ENCODE measurements at regions not wholly inside any gene's neighbourhood (a gene's known extent, or its start where the extent isn't known, plus 50 kb on each side); places are given as distances from the start of the nearest gene placed in this dataset.
"Not testable (repeated sequence)": the region's sequence is repeated elsewhere in the genome, so short reads cannot be mapped to it uniquely, and the experiment has no call there.

GRCh38 chr2:16971722-16972234 lies 306.1 kb upstream of the CYRIA start:
- peak overlapping the region in 2 of 11 experiments; percentile 19 to 43; a peak in 1 of 22 replicates for H3K4me2 ChIP-seq
- H3K27me3 ChIP-seq = no peaks in the 10 kb centered on the region
- peaks cover 0 to 12% (median 0%) of the 10 kb centered on the region in 11 experiments; a peak in 1 of 22 replicates for H3K9me3 ChIP-seq (replicated peaks in 1 of 11)
- no peak overlapping the region for H3K4me3 ChIP-seq
- peak overlapping the region in 1 of 11 experiments; percentile 73; a peak in 2 of 22 replicates for H3K27ac ChIP-seq
- no peak for TF ChIP-seq Cebpa-rat (IDR thresholded peaks at IDR 0.05)
- no peaks in the 10 kb centered on the region for H4K20me1 ChIP-seq
- peaks cover 0 to 32% (median 0%) of the 10 kb centered on the region in 10 experiments; a peak in 4 of 20 replicates for H3K4me1 ChIP-seq
- H3K36me3 ChIP-seq = no peaks in the 10 kb centered on the region
- no peak overlapping the region for H3K9ac ChIP-seq

- peak overlapping the region in 2 of 11 experiments; percentile 19 to 43; a peak in 3 of 22 replicates for H3K4me2 ChIP-seq
- H3K9me3 ChIP-seq (replicated peaks in 1 of 11) = peaks cover 0 to 12% (median 0%) of the 10 kb centered on the region in 11 experiments; a peak in 1 of 22 replicates
- not testable (repeated sequence) for H3K4me3 ChIP-seq, H3K27me3 ChIP-seq, H3K9ac ChIP-seq, H4K20me1 ChIP-seq, H3K36me3 ChIP-seq
- H3K4me1 ChIP-seq = peaks cover 0 to 32% (median 0%) of the 10 kb centered on the region in 10 experiments; a peak in 4 of 20 replicates
- H3K27ac ChIP-seq = peak overlapping the region in 3 of 11 experiments; percentile 11 to 73 (median 48); a peak in 4 of 22 replicates
Observed at GRCh38 chr2:16970948-16971347, 305.3 kb upstream of the CYRIA start.

GRCh38 chr2:16962505-16962904 lies 296.9 kb upstream of the CYRIA start:
- H3K4me3 ChIP-seq = no peak overlapping the region
- H3K9ac ChIP-seq = no peak overlapping the region
- no peak for TF ChIP-seq Cebpa-rat (IDR thresholded peaks at IDR 0.05)
- H3K27me3 ChIP-seq = no peaks in the 10 kb centered on the region
- no peaks in the 10 kb centered on the region for H3K9me3 ChIP-seq (replicated peaks in 1 of 11)
- peaks cover 0 to 44% (median 0%) of the 10 kb centered on the region in 10 experiments; a peak in 5 of 20 replicates for H3K4me1 ChIP-seq
- H3K27ac ChIP-seq = no peak overlapping the region
- H3K36me3 ChIP-seq = no peaks in the 10 kb centered on the region
- no peak overlapping the region for H3K4me2 ChIP-seq
- H4K20me1 ChIP-seq = no peaks in the 10 kb centered on the region

GRCh38 chr2:16960579-16960978 lies 294.9 kb upstream of the CYRIA start:
- Histone ChIP-seq H3K27ac (0 out of 22 replicates have a peak overlapping the region, but pooled peaks of 2 of the 11 experiments have one; percentile 16 to 19), H3K9me3 (replicated peaks in 1 of 11) (no peaks in the 10 kb centered on the region), H3K4me1 (peaks cover 0 to 44% (median 0%) of the 10 kb centered on the region in 10 experiments; a peak in 5 of 20 replicates), H3K9ac (no peak overlapping the region), H3K27me3 (no peaks in the 10 kb centered on the region), H4K20me1 (no peaks in the 10 kb centered on the region), H3K4me2 (peak overlapping the region in 3 of 11 experiments; percentile 8 to 75 (median 43); a peak in 5 of 22 replicates), H3K36me3 (no peaks in the 10 kb centered on the region), H3K4me3 (no peak overlapping the region)
- no peak for TF ChIP-seq Cebpa-rat (IDR thresholded peaks at IDR 0.05)

- no peaks in the 10 kb centered on the region for H3K36me3 ChIP-seq
- H3K27ac ChIP-seq = no peak overlapping the region
- H3K4me1 ChIP-seq = peaks cover 0 to 44% (median 0%) of the 10 kb centered on the region in 10 experiments; a peak in 5 of 20 replicates
- H3K4me2 ChIP-seq = peak overlapping the region in 1 of 11 experiments; percentile 52; a peak in 3 of 22 replicates
- no peak overlapping the region for H3K9ac ChIP-seq
- H3K27me3 ChIP-seq = no peaks in the 10 kb centered on the region
- H4K20me1 ChIP-seq = no peaks in the 10 kb centered on the region
- TF ChIP-seq Cebpa-rat (IDR thresholded peaks at IDR 0.05) = no peak
- H3K4me3 ChIP-seq = no peak overlapping the region
- H3K9me3 ChIP-seq (replicated peaks in 1 of 11) = no peaks in the 10 kb centered on the region
Observed at GRCh38 chr2:16958266-16958665, 292.6 kb upstream of the CYRIA start.

GRCh38 chr2:16952805-16953204 lies 287.2 kb upstream of the CYRIA start:
- Histone ChIP-seq H3K27ac (no peak overlapping the region), H3K9ac (no peak overlapping the region), H3K9me3 (replicated peaks in 1 of 11) (no peaks in the 10 kb centered on the region), H3K4me3 (no peak overlapping the region), H4K20me1 (no peaks in the 10 kb centered on the region), H3K27me3 (no peaks in the 10 kb centered on the region), H3K4me1 (peaks cover 0 to 2% (median 0%) of the 10 kb centered on the region in 10 experiments; a peak in 1 of 20 replicates), H3K4me2 (no peak overlapping the region), H3K36me3 (no peaks in the 10 kb centered on the region)
- TF ChIP-seq Cebpa-rat (IDR thresholded peaks at IDR 0.05) = no peak

GRCh38 chr2:16952368-16952767 lies 286.7 kb upstream of the CYRIA start:
- no peak overlapping the region for H3K27ac ChIP-seq
- H3K36me3 ChIP-seq = no peaks in the 10 kb centered on the region
- no peak overlapping the region for H3K4me3 ChIP-seq
- H3K9ac ChIP-seq = no peak overlapping the region
- no peak overlapping the region for H3K4me2 ChIP-seq
- no peaks in the 10 kb centered on the region for H4K20me1 ChIP-seq
- no peaks in the 10 kb centered on the region for H3K9me3 ChIP-seq (replicated peaks in 1 of 11)
- H3K4me1 ChIP-seq = no peaks in the 10 kb centered on the region
- TF ChIP-seq Cebpa-rat (IDR thresholded peaks at IDR 0.05) = no peak
- H3K27me3 ChIP-seq = no peaks in the 10 kb centered on the region

- Histone ChIP-seq H3K27ac (no peak overlapping the region), H4K20me1 (no peaks in the 10 kb centered on the region), H3K4me1 (no peaks in the 10 kb centered on the region), H3K4me3 (no peak overlapping the region), H3K36me3 (no peaks in the 10 kb centered on the region), H3K27me3 (no peaks in the 10 kb centered on the region), H3K4me2 (no peak overlapping the region), H3K9me3 (replicated peaks in 1 of 11) (no peaks in the 10 kb centered on the region), H3K9ac (no peak overlapping the region)
- no peak for TF ChIP-seq Cebpa-rat (IDR thresholded peaks at IDR 0.05)
Observed at GRCh38 chr2:16950436-16950835, 284.8 kb upstream of the CYRIA start.

- H3K36me3 ChIP-seq = no peaks in the 10 kb centered on the region
- no peaks in the 10 kb centered on the region for H3K9me3 ChIP-seq (replicated peaks in 1 of 11)
- no peaks in the 10 kb centered on the region for H3K27me3 ChIP-seq
- H3K4me3 ChIP-seq = no peak overlapping the region
- no peak overlapping the region for H3K27ac ChIP-seq
- H3K4me2 ChIP-seq = no peak overlapping the region
- H3K4me1 ChIP-seq = no peaks in the 10 kb centered on the region
- no peaks in the 10 kb centered on the region for H4K20me1 ChIP-seq
- TF ChIP-seq Cebpa-rat (IDR thresholded peaks at IDR 0.05) = no peak
- no peak overlapping the region for H3K9ac ChIP-seq
Observed at GRCh38 chr2:16948710-16949109, 283.1 kb upstream of the CYRIA start.

- TF ChIP-seq Cebpa-rat (IDR thresholded peaks at IDR 0.05) = no peak
- Histone ChIP-seq H3K4me3 (no peak overlapping the region), H3K27me3 (no peaks in the 10 kb centered on the region), H3K9ac (no peak overlapping the region), H3K27ac (no peak overlapping the region), H3K9me3 (replicated peaks in 1 of 11) (no peaks in the 10 kb centered on the region), H3K36me3 (no peaks in the 10 kb centered on the region), H3K4me1 (no peaks in the 10 kb centered on the region), H4K20me1 (no peaks in the 10 kb centered on the region), H3K4me2 (no peak overlapping the region)
Observed at GRCh38 chr2:16948053-16948452, 282.4 kb upstream of the CYRIA start.

Data from BLaER1 treated with 17β-estradiol and CSF1 and Interleukin-3, amounts not matched to agents 10 nM and 100 nM (cell line).